GM18517 (cell line): ENCODE measurements at regions not wholly inside any gene's neighbourhood (a gene's known extent, or its start where the extent isn't known, plus 50 kb on each side); places are given as distances from the start of the nearest gene placed in this dataset.
"Not testable (repeated sequence)": the region's sequence is repeated elsewhere in the genome, so short reads cannot be mapped to it uniquely, and the experiment has no call there.

ENCODE experiments used
- ATAC-seq: cut with Tn5 transposase; IDR thresholded peaks from one replicate; pipeline ENCODE4 v1.9.1; 2021; ENCODE audit warnings: mild to moderate bottlenecking, moderate library complexity; ENCODE audit not compliant: unreplicated experiment

DNA sequence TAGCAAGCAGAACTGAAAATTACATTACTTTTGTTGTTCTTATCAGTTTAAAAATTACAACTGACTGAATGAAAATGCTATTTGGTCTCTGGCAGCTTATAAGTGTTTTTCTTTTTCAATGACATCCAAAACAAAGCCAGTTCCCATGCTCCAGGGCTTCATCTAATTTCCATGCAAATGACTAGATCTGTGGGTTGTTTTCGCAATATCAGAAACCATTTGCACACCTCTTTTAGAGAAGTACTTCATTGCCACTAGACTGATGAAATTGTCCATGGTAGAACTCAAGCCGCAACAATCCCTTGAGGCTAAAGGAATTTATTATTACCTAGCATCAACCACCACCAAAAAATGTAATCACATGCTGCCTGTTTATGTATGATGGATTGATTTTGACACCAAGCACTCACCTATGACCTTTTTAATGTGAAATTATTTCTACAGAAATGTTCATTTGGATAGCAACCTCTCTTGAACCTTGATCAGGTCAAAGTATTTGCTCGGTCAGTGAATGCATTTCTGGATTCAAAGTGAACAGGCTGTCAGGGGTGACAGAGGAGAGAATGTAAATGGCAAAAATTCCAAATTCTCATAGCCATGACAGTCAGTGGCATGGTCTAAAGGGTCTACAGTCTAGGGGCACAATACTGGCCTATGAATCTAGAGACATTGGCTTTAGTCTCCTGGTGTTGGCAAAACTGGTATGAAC lies 769.3 kb downstream of the SORCS1 start:
- ATAC-seq, result no peak

DNA sequence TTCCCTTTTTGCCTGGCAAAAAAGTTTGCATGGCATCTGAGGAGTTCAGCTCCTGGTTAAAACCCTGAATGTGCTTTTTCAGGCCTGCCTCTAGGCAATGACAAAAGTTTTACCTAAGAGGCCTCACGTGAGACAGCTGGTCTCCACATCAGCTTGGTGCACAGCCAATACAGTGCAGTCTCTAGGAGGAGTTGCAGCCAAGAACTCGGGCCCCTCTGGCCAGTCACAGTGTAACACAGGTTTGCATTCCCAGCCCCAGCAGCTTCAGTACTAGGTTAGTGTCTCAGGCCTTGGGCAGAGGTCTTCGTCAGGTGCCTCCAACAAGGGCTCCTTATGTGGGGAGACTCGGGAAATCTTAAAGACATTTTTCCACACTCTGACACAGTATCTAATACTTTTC lies 771.7 kb downstream of the SORCS1 start:
- no peak for ATAC-seq

DNA sequence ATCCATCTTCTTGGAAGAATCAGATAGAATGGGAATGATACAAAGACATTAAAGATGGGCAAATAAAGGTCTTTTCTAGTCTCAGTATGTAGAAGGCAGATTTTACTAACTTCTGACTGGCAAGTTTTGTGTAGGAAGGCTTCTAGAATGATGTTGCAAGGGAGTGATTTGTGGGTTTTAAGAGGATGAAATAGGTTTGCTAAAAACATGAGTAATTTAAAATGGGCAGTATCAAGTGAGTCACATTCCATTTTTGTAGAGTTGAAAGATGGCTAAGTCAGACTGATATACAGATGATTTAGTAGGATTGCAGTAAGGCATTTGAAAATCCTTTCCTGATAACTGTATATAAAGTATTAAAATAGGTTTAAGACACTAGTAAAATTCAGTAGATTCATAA lies 777.4 kb downstream of the SORCS1 start:
- no peak for ATAC-seq

DNA sequence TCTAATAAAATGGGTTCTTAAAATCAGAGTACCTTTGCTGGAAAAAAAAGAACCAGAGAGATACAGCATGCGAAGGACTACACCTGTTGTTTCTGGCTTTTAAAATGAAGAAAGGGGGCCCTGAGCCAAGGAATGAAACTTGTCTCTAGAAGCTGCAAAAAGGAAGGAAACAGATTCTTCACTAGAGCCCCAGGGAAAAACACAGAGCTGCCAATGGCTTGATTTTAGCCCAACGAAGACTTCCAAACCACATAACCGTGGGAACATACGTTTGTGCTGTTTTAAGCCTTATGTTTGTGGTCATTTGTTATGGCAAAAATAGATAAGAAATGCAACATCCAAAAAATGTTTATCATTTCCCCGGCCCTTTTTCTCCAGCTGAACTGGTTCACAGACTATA lies 780.0 kb downstream of the SORCS1 start:
- ATAC-seq, result no peak

DNA sequence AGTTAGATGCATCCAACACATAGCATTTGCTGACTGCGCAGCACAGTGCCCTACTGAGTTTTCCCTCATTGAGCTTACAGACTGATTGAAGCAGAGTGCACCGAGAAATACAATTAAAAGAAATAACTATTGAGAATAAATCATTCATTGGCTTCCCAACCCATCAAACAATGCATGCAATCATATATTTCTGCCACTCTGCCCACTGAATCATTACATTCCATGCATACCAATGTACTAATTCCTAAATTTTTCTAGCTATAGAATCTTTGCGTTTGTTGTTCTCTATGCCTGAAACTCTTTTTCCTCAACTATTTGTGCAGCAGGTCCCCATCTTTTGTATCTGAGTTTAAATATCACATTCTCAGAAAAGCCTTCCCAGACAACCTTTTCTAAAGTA lies 783.8 kb downstream of the SORCS1 start:
- ATAC-seq, result no peak

DNA sequence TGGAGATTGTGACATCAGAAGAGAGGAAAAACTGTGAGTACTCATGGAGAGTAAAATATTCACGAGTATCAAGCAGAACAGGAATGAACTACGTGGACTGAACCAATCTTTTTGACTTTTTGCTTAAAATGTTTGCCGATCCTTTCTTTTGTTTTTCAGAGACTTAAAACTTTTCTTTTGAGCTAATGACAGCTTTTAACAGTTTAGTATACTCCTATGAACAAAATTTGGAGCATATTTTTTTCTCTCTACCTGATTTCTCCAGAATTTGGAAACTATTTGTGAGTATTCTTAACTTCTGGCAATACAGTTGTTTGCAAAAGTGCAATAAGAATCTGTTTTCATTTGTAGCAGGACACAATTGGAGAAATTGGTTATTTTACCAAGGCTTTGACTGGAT lies 786.3 kb downstream of the SORCS1 start:
- no peak for ATAC-seq

DNA sequence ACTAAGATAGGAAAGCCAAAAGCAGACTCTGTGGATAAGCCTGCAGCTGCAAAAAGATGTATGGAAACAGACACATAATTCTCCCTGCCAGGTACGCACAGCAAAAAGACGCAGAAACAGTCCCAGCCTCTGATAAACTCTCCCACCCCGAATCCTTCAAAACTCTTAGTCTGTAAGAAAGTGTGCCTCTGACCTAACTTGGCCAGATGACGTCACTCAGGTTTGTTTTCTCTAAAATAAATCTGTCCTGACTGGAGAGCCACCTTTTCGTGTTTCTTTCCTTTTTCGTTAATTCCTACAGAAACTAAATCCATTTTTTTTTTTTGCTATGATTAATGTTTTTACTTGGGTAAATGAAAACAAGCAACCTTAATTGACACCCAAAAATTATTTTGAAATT lies 793.8 kb downstream of the SORCS1 start:
- no peak for ATAC-seq

DNA sequence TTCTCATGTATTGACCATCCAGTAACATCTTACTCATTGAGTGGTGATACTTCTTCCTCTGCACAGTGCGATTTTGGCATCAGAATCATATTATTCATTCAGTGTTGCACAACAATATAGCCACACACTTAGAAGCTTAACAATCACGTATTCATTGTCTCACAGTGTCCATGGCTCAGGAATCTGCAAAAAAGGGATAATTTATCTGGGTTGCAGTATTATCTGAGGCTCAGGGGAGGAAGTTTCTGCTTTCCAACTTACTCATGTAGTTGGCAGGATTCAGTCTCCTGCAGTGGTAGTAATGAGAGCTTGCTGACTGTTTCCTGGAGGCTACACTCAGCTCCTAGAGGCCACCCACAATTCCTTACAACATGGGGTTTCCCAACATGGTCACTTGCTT lies 803.6 kb downstream of the SORCS1 start:
- ATAC-seq, result no peak

DNA sequence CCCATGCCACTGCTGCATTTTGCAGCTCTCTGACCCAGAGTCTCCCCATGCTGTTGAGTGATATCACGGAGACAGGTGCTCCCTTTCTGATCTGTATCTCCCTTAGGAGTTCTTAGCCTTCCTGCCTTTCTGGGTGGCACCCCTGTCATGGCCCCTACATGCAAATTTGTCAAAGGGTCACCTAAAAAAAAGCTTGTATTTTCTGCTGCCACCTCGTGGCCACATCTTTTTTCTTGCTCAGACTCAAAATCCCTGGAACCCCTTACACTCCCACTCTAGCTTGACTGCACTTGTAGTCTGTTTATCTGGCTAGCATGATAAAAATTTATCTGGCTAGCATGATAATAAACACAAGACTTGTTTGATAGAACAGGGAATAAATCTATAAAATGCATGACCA lies 809.1 kb downstream of the SORCS1 start:
- no peak for ATAC-seq

DNA sequence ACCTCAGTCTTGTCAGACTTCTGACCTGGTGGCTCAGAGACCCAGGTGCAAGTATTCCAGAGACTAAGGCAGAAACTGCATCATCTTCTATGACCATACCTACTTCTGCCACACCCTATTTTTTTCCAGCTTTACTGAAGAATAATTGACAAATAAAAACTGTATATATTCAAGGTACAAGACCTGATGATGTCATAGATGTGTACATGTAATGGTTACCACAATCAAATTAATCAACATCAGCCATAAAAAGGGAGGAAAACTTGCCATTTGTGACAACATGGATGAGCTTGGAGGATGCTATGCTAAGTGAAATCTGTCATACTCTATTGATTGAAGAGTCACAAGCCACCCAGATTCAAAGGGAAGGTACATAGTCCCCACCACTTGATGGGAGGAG lies 815.6 kb downstream of the SORCS1 start:
- ATAC-seq, result no peak

DNA sequence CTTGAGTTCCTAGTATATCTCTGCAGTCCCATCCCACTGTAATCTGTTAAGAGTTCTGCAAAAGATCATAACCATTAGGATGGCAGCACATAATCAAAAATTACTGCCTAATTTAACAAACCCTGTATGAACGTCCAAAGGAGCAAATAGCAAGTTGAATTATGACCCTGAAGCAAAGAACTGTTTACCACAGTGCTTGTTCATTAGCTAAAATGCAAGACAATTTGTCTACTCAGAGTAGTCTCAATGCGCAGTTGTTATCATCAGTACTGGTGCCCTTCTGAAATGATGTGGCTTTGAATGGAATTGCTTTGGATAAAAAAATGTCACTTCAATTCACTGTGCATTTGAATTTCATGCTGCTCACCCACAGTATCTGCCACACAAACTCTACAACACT lies 817.0 kb downstream of the SORCS1 start:
- ATAC-seq, result no peak

DNA sequence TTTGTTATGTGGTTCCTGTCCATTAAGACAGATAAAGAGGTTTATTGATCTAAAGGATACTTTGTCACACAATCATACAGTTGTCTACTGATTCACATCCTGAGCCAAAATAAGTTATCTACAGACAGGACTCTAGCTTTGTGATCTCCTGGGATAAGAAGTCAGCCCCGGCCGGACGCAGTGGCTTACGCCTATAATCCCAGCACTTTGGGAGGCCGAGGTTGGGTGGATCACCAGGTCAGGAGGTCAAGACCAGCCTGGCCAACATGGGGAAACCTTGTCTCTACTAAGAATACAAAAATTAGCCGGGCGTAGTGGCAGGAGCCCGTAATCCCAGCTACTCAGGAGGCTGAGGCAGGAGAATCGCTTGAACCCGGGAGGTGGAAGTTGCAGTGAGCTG lies 821.0 kb downstream of the SORCS1 start:
- ATAC-seq, result not testable (repeated sequence)

DNA sequence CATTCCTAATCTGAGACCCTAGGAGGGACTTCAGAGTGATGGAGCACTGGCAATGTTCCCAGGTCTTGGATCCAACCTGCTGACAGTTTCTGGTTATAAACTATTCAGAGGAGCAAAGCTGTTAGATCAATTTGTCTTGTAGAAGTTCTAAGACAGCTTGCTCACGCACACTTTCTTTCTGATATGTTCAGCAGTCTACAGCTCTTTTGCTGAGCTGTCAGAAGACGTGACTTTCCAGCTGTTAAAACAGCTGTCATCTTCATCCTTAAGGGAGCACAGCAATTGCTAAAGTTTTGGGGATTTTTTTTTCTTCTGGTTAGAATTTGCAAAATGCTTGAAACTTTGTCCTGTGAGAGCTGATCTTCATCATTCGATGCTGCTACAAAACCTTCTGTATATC lies 823.1 kb downstream of the SORCS1 start:
- no peak for ATAC-seq

DNA sequence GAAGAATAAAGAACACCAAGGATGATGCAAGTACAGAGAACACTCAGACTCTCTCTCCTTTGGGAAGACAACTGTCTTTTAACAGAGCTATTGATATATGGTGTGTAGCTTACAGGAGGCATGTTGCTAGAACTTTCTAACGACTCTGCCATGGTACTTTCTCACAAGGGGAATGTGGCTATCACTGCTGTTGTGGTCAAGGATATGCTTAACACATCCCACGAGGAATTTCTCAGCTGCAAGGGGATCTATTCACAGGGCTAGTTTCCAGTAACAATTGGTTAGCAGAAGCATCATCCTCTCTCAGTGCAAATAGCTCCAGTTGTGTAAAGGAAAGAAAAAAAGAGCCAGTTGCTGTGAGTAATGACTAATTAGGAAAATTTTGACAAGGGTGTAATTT lies 826.0 kb downstream of the SORCS1 start:
- no peak for ATAC-seq

DNA sequence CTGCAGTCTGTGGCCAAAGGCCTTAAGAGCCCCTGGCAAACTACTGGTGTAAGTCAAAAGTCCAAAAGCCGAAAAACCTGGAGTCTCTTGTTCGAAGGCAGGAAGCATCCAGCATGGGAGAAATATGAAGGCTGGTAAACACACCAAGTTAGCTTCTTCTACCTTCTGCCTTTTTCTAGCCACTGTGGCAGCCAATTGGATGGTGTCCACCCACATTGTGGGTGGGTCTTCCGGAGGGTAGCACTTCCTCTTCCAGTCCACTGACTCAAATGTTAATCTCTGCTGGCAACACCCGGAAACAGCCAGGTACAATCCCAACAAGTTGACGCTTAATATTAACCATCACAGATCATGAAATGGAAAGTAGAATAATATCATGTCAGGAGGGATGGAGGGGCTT lies 827.6 kb downstream of the SORCS1 start:
- ATAC-seq, result no peak

DNA sequence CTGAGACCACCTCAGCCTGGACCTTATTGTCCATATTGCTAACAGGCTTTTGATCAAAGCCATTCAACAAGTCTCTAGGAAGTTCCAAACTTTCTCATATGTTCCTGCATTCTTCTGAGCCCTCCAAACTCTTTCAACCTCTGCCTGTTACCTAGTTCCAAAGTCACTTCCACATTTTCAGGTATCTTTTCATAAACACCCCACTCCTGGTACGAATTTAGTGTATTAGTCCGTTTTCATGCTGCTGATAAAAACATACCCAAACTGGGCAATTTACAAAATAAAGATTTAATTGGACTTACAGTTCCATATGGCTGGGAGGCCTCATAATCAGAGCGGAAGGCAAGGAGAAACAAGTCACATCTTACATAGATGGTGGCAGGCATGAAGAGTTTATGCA lies 836.8 kb downstream of the SORCS1 start:
- no peak for ATAC-seq

DNA sequence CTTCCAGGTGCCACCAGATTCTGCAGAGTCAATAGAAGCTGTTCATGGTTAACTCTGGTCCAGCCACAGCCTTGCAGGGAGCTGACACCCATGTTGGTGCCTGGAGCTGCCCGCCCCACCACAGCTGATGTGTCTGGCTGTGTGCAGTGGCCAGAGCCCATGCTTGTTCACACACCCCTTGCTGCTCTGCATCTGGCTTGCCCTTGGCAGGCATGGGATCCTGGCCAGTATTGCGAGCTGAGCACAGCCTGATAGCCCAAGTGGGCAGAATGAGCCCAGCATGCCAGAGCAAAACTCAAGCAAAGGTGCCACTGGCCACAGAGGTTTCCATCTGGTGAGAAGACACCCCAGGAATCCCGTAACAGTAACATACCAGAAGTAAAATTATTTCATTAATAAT lies 843.6 kb downstream of the SORCS1 start:
- no peak for ATAC-seq

DNA sequence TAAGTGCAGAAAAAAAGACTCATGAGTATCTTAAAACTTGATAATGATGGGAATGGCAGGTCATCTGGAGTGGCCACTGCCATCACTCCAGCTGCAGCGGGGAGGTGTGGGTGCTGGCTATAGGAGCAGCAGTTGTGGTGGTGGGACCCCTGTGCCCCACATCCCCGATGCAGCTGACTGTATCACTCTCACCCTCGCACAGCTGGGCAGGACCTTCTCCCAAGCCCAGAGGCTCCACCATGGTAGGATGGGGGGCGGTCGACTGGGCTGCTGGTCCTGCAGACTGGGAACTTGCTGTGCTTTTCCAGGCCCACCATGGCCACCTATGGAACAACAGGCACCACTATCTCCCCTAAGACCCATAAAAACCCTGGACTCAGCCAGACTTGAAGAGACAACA lies 844.4 kb downstream of the SORCS1 start:
- ATAC-seq, result no peak

DNA sequence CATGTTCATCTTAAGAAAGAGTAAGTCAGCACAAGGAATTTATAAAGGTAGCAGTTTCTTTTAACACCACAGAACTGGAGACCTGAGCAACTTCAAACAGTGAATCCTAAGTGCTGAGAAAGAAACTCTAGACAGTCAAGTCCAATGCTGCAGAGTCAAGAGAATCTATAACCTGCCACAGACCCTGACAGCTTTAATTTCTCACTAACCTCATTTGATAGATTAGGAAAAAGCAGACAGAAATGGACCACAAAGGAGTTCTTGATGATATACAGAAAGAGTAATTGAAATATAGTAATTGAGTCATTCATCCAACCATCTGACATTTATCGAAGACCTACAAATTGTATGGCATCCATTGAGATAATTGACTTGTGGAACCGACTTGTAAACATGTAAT lies 847.0 kb downstream of the SORCS1 start:
- no peak for ATAC-seq

DNA sequence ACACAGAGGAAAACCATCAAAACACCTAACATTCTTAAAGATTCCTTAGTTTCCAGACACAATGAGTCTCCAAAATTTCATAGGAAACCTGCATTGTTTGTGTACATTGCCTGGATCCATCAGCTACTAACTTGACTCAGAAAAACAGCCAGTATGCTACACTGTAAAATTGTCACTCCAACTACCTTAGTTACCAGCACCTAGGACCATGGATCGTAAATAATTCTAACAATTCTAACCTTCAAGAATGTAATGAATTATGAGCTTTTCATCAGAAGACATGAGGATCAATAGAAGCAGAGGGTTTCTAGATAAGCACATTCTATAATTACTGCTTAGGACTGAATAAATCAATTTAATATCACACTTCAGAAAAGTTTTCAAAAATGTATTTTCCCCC lies 851.5 kb downstream of the SORCS1 start:
- ATAC-seq, result no peak

DNA sequence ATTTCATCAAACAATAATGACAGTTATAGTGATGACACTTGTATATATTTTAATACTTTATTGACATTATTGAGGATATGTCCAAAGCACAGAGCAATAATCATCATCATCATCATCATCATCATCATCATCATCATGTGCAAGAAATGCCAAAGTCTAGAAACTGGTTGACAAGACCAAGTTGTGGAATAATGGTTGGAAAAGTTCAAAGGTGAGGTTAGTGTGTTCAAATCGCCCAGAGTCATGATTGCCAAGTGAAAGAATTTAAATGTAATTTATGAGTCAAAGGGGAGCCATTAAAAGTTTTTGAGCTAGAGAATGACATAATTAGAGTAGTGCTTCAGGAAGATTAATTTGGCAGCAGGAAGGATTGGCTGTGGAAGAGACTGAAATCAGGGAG lies 852.4 kb downstream of the SORCS1 start:
- ATAC-seq, result no peak

DNA sequence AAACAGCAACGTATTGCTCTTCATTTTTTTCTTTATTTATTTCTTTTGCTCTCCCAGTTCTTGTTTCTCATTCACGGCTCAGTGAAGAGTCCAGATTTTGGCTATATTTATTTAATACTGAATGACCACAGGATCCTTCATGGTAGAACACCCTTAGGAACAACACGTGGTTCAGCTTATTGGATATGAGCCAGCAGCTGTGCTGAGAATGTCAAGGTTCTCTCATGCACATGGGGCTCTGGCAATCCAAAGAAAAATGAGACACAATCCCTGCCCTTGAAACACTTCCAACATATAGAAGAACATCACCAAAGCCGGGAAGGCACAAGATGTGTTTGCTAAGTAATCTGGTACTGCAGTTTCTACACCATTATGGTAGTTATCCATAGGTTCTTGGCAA lies 852.9 kb downstream of the SORCS1 start:
- no peak for ATAC-seq

DNA sequence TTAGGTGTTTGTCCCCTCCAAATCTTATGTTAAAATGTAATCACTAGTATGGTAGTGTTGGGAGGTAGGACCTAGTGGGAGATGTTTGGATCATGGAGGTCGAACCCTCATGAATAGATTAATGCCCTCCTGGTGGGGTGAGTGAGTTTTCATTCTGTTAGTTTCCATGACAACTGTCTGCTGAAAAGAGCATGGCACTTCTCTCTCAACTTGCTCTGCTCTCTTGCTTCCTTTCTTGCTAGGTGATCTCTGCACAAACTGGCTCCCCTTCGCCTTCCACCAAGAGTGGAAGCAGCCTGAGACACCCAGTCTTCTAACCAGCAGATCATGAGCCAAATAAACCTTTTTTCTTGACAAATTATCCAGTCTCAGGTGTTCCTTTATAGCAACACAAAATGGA lies 853.9 kb downstream of the SORCS1 start:
- no peak for ATAC-seq

DNA sequence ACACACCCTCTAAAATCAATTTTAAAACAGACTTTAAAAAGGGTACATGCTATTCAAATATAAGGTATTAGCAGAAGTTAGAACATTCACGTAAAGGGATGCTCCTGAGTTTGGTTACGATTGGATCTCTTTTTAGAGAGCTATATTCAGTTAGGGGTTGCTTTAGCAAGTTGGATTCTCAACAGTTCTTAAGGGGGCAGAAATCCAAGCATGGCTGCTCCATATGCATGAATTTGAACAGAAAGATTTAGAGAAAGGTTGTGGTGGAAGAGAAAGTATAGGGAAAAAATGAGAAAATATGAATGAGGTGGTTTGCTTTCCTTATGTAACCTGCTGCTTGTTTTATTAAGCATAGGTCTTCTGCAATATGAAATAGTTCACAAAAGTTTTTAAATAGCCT lies 855.1 kb downstream of the SORCS1 start:
- ATAC-seq, result no peak
